ENCODE measurements at regions not wholly inside any gene's neighbourhood (a gene's known extent, or its start where the extent isn't known, plus 50 kb on each side); places are given as distances from the start of the nearest gene placed in this dataset.

GRCh38 chr6:117076076-117076475, 189.3 kb upstream of the VGLL2 start:
- H3K27me3 ChIP-seq (ENCODE audit: control insufficient read depth in 2 of 2, insufficient read depth in 2 of 2, low read length in 2 of 2): no peaks in the 10 kb centered on the region
- H3K9ac ChIP-seq (ENCODE audit: insufficient read depth in 1 of 2, low read depth in 2 of 2, low read length in 2 of 2): no peak overlapping the region
- H3K4me2 ChIP-seq (ENCODE audit: insufficient read depth, low read length): no peak overlapping the region
- H2AFZ ChIP-seq (ENCODE audit: low read depth, low read length): no peak overlapping the region
- BruUV-seq (replicated peaks): no TSS peak
- no peaks in the 10 kb centered on the region for H3K9me1 ChIP-seq (ENCODE audit: control insufficient read depth, insufficient read depth, low read length)
- in situ Hi-C loops (cut with MboI): no loop called here
- no peak overlapping the region for H3K27ac ChIP-seq (ENCODE audit: extremely low read depth, low read depth, low read length)
- DNase-seq (ENCODE audit: extremely low read depth in 1 of 4, low spot score in 3 of 4): no peak
- H3K36me3 ChIP-seq (ENCODE audit: control insufficient read depth, insufficient read depth, low read length): no peaks in the 10 kb centered on the region
- H3K9me3 ChIP-seq (replicated peaks; ENCODE audit: control insufficient read depth, insufficient read depth, low read depth, low read length): no peaks in the 10 kb centered on the region
- 0% methylated on average over 3 of the region's 3 CpGs for WGBS (ENCODE audit: insufficient coverage, low coverage, missing lambda C conversion rate)
- TF ChIP-seq HMGN3 (IDR thresholded peaks at IDR 0.05; ENCODE audit: borderline replicate concordance, extremely low read depth, insufficient read length, low read depth, low read length) (no peak), PHB2 (IDR thresholded peaks at IDR 0.05; ENCODE audit: low read depth) (no peak), POLR2G (IDR thresholded peaks at IDR 0.05; ENCODE audit: low read depth, low read length) (no peak), REST (IDR thresholded peaks at IDR 0.05; ENCODE audit: borderline replicate concordance) (no peak), REST (CRISPR knock-in tag; IDR thresholded peaks at IDR 0.05; ENCODE audit: low read depth) (no peak), PHTF2 (CRISPR knock-in tag; IDR thresholded peaks at IDR 0.05) (no peak), ZNF707 (CRISPR knock-in tag; conservative IDR thresholded peaks at IDR 0.05) (no peak), RCOR1 (IDR thresholded peaks at IDR 0.05; ENCODE audit: borderline replicate concordance in 1 of 2, low read depth in 2 of 2, low read length in 2 of 2) (no peak)
- TF ChIP-seq, protein P1, sequence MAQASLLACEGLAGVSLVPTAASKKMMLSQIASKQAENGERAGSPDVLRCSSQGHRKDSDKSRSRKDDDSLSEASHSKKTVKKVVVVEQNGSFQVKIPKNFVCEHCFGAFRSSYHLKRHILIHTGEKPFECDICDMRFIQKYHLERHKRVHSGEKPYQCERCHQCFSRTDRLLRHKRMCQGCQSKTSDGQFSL (CRISPR knock-in tag; IDR thresholded peaks at IDR 0.05): no peak
- TF ChIP-seq, protein P1 (tag; IDR thresholded peaks at IDR 0.05): no peak
- POLR2A ChIA-PET: no interaction called here
- no peak overlapping the region for H3K4me3 ChIP-seq
- no peak for FAIRE-seq
- ATAC-seq: no peak
- no peaks in the 10 kb centered on the region for H4K20me1 ChIP-seq (replicated peaks; ENCODE audit: control insufficient read depth, insufficient read depth, low read length)
- H3K79me2 ChIP-seq (ENCODE audit: control insufficient read depth, insufficient read depth, low read length): no peaks in the 10 kb centered on the region
- intact Hi-C loops (cut with micrococcal nuclease): no loop called here
- no peaks in the 10 kb centered on the region for H3K4me1 ChIP-seq (replicated peaks in 1 of 2; ENCODE audit: control insufficient read depth in 2 of 2, insufficient read depth in 2 of 2, low read length in 2 of 2)
- CTCF ChIA-PET (ENCODE audit: low intra/inter-chr PET ratio): no interaction called here
